H9 (cell line): ENCODE measurements at regions not wholly inside any gene's neighbourhood (a gene's known extent, or its start where the extent isn't known, plus 50 kb on each side); places are given as distances from the start of the nearest gene placed in this dataset.
"Not testable (repeated sequence)": the region's sequence is repeated elsewhere in the genome, so short reads cannot be mapped to it uniquely, and the experiment has no call there.

Source experiments
- DNase-seq: peaks from one replicate; pipeline ENCODE4 v3.0.0-alpha.2; 2017
- H2AFZ ChIP-seq: one replicate; pipeline ENCODE4 v1.6.1; 2013; ENCODE audit warnings: mild to moderate bottlenecking, low read length, control low read depth, moderate library complexity
- H2AK5ac ChIP-seq: 2 replicates; pipeline ENCODE4 v1.6.1; 2013; ENCODE audit warnings: low read length, control low read depth, mixed read lengths; ENCODE audit not compliant: insufficient read length
- H2BK120ac ChIP-seq: one replicate; pipeline ENCODE4 v1.6.1; 2013; ENCODE audit warnings: low read depth, mild to moderate bottlenecking, low read length, control low read depth, inconsistent platforms; ENCODE audit not compliant: poor library complexity, severe bottlenecking
- H2BK12ac ChIP-seq: 2 replicates; pipeline ENCODE4 v1.6.1; 2013; ENCODE audit warnings: low read length, control low read depth, mixed read lengths, low read depth; ENCODE audit not compliant: insufficient read length
- H2BK15ac ChIP-seq: 2 replicates; pipeline ENCODE4 v1.6.1; 2013; ENCODE audit warnings: low read depth, low read length, control low read depth
- H2BK20ac ChIP-seq: one replicate; pipeline ENCODE4 v1.6.1; 2013; ENCODE audit warnings: low read depth, mild to moderate bottlenecking, low read length, control low read depth, inconsistent platforms; ENCODE audit not compliant: poor library complexity, severe bottlenecking
- H2BK5ac ChIP-seq: 2 replicates; pipeline ENCODE4 v1.6.1; 2013; ENCODE audit warnings: low read length, control low read depth, mixed read lengths; ENCODE audit not compliant: insufficient read length
- H3K14ac ChIP-seq: 2 replicates; pipeline ENCODE4 v1.6.1; 2013; ENCODE audit warnings: low read length, control low read depth; ENCODE audit not compliant: insufficient read depth
- H3K18ac ChIP-seq: 2 replicates; pipeline ENCODE4 v1.6.1; 2013; ENCODE audit warnings: low read depth, mild to moderate bottlenecking, mixed read lengths, low read length, control low read depth; ENCODE audit not compliant: insufficient read length
- H3K23ac ChIP-seq: 2 replicates; pipeline ENCODE4 v1.6.1; 2013; ENCODE audit warnings: low read length, control low read depth, mixed read lengths, low read depth; ENCODE audit not compliant: insufficient read length
- H3K23me2 ChIP-seq: 2 replicates; pipeline ENCODE4 v1.6.1; 2013; ENCODE audit warnings: low read depth, mild to moderate bottlenecking, mixed read lengths, low read length, control low read depth; ENCODE audit not compliant: insufficient read length, poor library complexity, severe bottlenecking
- H3K27ac ChIP-seq: 2 replicates; pipeline ENCODE4 v1.5.1; 2013; ENCODE audit warnings: low read length, control low read depth, mixed read lengths, low read depth; ENCODE audit not compliant: insufficient read length
- H3K27me3 ChIP-seq: 2 replicates; pipeline ENCODE4 v1.6.1; 2013; ENCODE audit warnings: low read length, control low read depth, inconsistent platforms; ENCODE audit not compliant: insufficient read depth
- H3K4ac ChIP-seq: 2 replicates; pipeline ENCODE4 v1.6.1; 2013; ENCODE audit warnings: low read depth, mild to moderate bottlenecking, control low read depth, inconsistent platforms, low read length, moderate library complexity
- H3K4me1 ChIP-seq: 2 replicates; pipeline ENCODE4 v1.6.1; 2013; ENCODE audit warnings: low read length, control low read depth, inconsistent platforms; ENCODE audit not compliant: insufficient read depth
- H3K4me2 ChIP-seq: 2 replicates; pipeline ENCODE4 v1.6.1; 2013; ENCODE audit warnings: low read length, control low read depth, mixed read lengths; ENCODE audit not compliant: insufficient read length, insufficient read depth
- H3K56ac ChIP-seq: 2 replicates; pipeline ENCODE4 v1.6.1; 2013; ENCODE audit warnings: low read depth, mild to moderate bottlenecking, mixed read lengths, low read length, control low read depth; ENCODE audit not compliant: insufficient read length
- H3K79me1 ChIP-seq: 2 replicates; pipeline ENCODE4 v1.6.1; 2013; ENCODE audit warnings: low read depth, mild to moderate bottlenecking, moderate library complexity, low read length, control low read depth, inconsistent platforms; ENCODE audit not compliant: insufficient read depth, poor library complexity, severe bottlenecking
- H3K79me2 ChIP-seq: 2 replicates; pipeline ENCODE4 v1.6.1; 2013; ENCODE audit warnings: low read length, control low read depth, inconsistent platforms; ENCODE audit not compliant: insufficient read depth
- H3K9ac ChIP-seq: 2 replicates; pipeline ENCODE4 v1.6.1; 2013; ENCODE audit warnings: low read length, control low read depth, mixed read lengths; ENCODE audit not compliant: insufficient read length; ENCODE audit errors: extremely low read depth
- H3K9me3 ChIP-seq: one replicate; pipeline ENCODE4 v1.6.1; 2013; ENCODE audit warnings: low read depth, low read length, inconsistent platforms; ENCODE audit not compliant: control insufficient read depth
- H3T11ph ChIP-seq: one replicate; pipeline ENCODE4 v1.6.1; 2013; ENCODE audit warnings: mild to moderate bottlenecking, low read length, control low read depth, inconsistent platforms
- H4K20me1 ChIP-seq: one replicate; pipeline ENCODE4 v1.6.1; 2013; ENCODE audit not compliant: control insufficient read depth, insufficient read length, insufficient read depth
- H4K5ac ChIP-seq: 2 replicates; pipeline ENCODE4 v1.6.1; 2013; ENCODE audit warnings: low read depth, mild to moderate bottlenecking, mixed read lengths, low read length, control low read depth; ENCODE audit not compliant: insufficient read length
- H4K8ac ChIP-seq: replicated peaks from 2 replicates; pipeline ENCODE4 v1.6.1; 2013; ENCODE audit warnings: low read length, control low read depth, mixed read lengths, low read depth; ENCODE audit not compliant: insufficient read length
- H4K91ac ChIP-seq: 2 replicates; pipeline ENCODE4 v1.6.1; 2013; ENCODE audit warnings: low read depth, mild to moderate bottlenecking, moderate library complexity, mixed read lengths, low read length, control low read depth; ENCODE audit not compliant: insufficient read length
- H3K27ac Mint-ChIP-seq, 3 experiments: 2 replicates in 2 of 3; 3 replicates in 1 of 3; pipeline ENCODE4 v1.8.0; 2020 to 2021; ENCODE audit warnings: mixed read lengths in 3 of 3, mild to moderate bottlenecking in 1 of 3, moderate library complexity in 1 of 3
- H3K27me3 Mint-ChIP-seq: 2 replicates; pipeline ENCODE4 v1.8.0; 2021; ENCODE audit warnings: low read depth, mild to moderate bottlenecking, moderate library complexity, mixed read lengths
- H3K36me3 Mint-ChIP-seq, 3 experiments: 2 replicates in 2 of 3; 3 replicates in 1 of 3; pipeline ENCODE4 v1.8.0; 2020 to 2021; ENCODE audit warnings: low read depth in 3 of 3, mixed read lengths in 3 of 3; ENCODE audit not compliant: insufficient read depth in 1 of 3
- H3K4me1 Mint-ChIP-seq, 2 experiments: 2 replicates each; pipeline ENCODE4 v1.8.0; 2020; ENCODE audit warnings: mixed read lengths in 2 of 2
- H3K4me3 Mint-ChIP-seq, 2 experiments: 2 replicates in 1 of 2; 3 replicates in 1 of 2; pipeline ENCODE4 v1.8.0; 2020 to 2021; ENCODE audit warnings: mild to moderate bottlenecking in 2 of 2, mixed read lengths in 2 of 2, moderate library complexity in 1 of 2
- H3K9me3 Mint-ChIP-seq, 2 experiments: 2 replicates in 1 of 2; 3 replicates in 1 of 2; pipeline ENCODE4 v1.8.0; 2020; ENCODE audit warnings: mild to moderate bottlenecking in 2 of 2, mixed read lengths in 2 of 2, moderate library complexity in 1 of 2
- WGBS: extraction: QIAGEN DNeasy Blood & Tissue Kit; methylation state at CpG from one replicate; pipeline ENCODE4 v1.1.7; 2013; ENCODE audit warnings: missing lambda C conversion rate, low lambda C conversion rate, mixed read lengths; ENCODE audit not compliant: insufficient read length; ENCODE audit errors: extremely low coverage; 5-methylcytosine and 5-hydroxymethylcytosine counted together

- not testable (repeated sequence) for H4K91ac ChIP-seq, H3K79me2 ChIP-seq, H3K4ac ChIP-seq, H3K36me3 Mint-ChIP-seq, H3K27me3 ChIP-seq, H3K79me1 ChIP-seq, H3K9me3 Mint-ChIP-seq, H3K4me1 Mint-ChIP-seq, H2BK120ac ChIP-seq, H2BK20ac ChIP-seq, H2BK5ac ChIP-seq, H2AK5ac ChIP-seq, H3T11ph ChIP-seq, H2BK12ac ChIP-seq, H4K5ac ChIP-seq, H3K27ac ChIP-seq, H3K23me2 ChIP-seq, H3K9me3 ChIP-seq, H2BK15ac ChIP-seq, H3K56ac ChIP-seq, H3K23ac ChIP-seq, H3K4me1 ChIP-seq, H4K20me1 ChIP-seq, H3K27me3 Mint-ChIP-seq, H2AFZ ChIP-seq, H4K8ac ChIP-seq
- DNase-seq = peak; percentile 57
- Histone ChIP-seq H3K14ac (peak overlapping the region; percentile 31; the same call in 1 of the 2 replicates), H3K18ac (peak overlapping the region; percentile 64), H3K9ac (peak overlapping the region; percentile 81), H3K4me2 (peak overlapping the region; percentile 46)
- Mint-ChIP-seq H3K4me3 (peak overlapping the region; percentile 94 to 96), H3K27ac (peak overlapping the region; percentile 100)
- WGBS = no CpG with 5 or more reads among the region's 43 CpGs
These were observed 454.1 kb downstream of the SPATA31A1 start for GRCh38 chr9:39809401-39810226.

GRCh38 chr9:39810401-39810800, 454.9 kb downstream of the SPATA31A1 start:
- H3K14ac ChIP-seq, H4K91ac ChIP-seq, H3K4me1 ChIP-seq, H4K8ac ChIP-seq, H3K23ac ChIP-seq, H4K20me1 ChIP-seq, H3K9me3 ChIP-seq, H3K4ac ChIP-seq, H2BK15ac ChIP-seq, H3K9ac ChIP-seq, H3K23me2 ChIP-seq, H3K56ac ChIP-seq, H2BK5ac ChIP-seq, H2BK120ac ChIP-seq, H3K27me3 ChIP-seq, H2AFZ ChIP-seq, H3K79me1 ChIP-seq, H2AK5ac ChIP-seq, H3K36me3 Mint-ChIP-seq, H3T11ph ChIP-seq, H3K4me2 ChIP-seq, H3K27ac Mint-ChIP-seq, H2BK12ac ChIP-seq, H3K4me1 Mint-ChIP-seq, H3K9me3 Mint-ChIP-seq, H3K27me3 Mint-ChIP-seq, H3K18ac ChIP-seq, DNase-seq, H4K5ac ChIP-seq, H2BK20ac ChIP-seq, H3K79me2 ChIP-seq, H3K27ac ChIP-seq: not testable (repeated sequence)
- no CpG with 5 or more reads among the region's 3 CpGs for WGBS
- H3K4me3 Mint-ChIP-seq = peak overlapping the region in 1 of 2 experiments; percentile 25; a peak in 1 of 5 replicates
